ENCODE measurements at regions not wholly inside any gene's neighbourhood (a gene's known extent, or its start where the extent isn't known, plus 50 kb on each side); places are given as distances from the start of the nearest gene placed in this dataset.

- Histone ChIP-seq H2AFZ (ENCODE audit: low read depth, low read length) (no peak overlapping the region), H3K36me3 (ENCODE audit: insufficient read depth, low read length) (no peaks in the 10 kb centered on the region)
- TF ChIP-seq REST (IDR thresholded peaks at IDR 0.05; ENCODE audit: borderline replicate concordance): no peak
- no peak for TF ChIP-seq TAF1 (IDR thresholded peaks at IDR 0.05; ENCODE audit: low read depth)
- no peak for TF ChIP-seq EZH2 (IDR thresholded peaks at IDR 0.05; ENCODE audit: borderline replicate concordance, insufficient read depth, low read length, poor library complexity, severe bottlenecking)
- TF ChIP-seq CTCF (IDR thresholded peaks at IDR 0.05; ENCODE audit: poor library complexity, severe bottlenecking): no peak
- no peak for TF ChIP-seq RAD21 (conservative IDR thresholded peaks at IDR 0.05)
- TF ChIP-seq EP300 (conservative IDR thresholded peaks at IDR 0.05; ENCODE audit: poor library complexity, severe bottlenecking): no peak
- no peak for TF ChIP-seq SMC3 (conservative IDR thresholded peaks at IDR 0.05; ENCODE audit: poor library complexity)
- TF ChIP-seq POLR2AphosphoS5 (IDR thresholded peaks at IDR 0.05): no peak
- no peak for TF ChIP-seq MXI1 (conservative IDR thresholded peaks at IDR 0.05; ENCODE audit: poor library complexity, severe bottlenecking)
These were observed 968.1 kb downstream of the CDH11 start for GRCh38 chr16:64153718-64154117.

GRCh38 chr16:64151990-64152767, 969.7 kb downstream of the CDH11 start:
- Histone ChIP-seq H3F3A (ENCODE audit: insufficient read depth, low read length, poor library complexity, severe bottlenecking) (no peaks in the 10 kb centered on the region), H3K36me3 (ENCODE audit: insufficient read depth, low read length) (no peaks in the 10 kb centered on the region), H3K4me3 (ENCODE audit: low read length) (no peak overlapping the region), H3K27me3 (ENCODE audit: insufficient read depth, low read depth, low read length) (no peaks in the 10 kb centered on the region), H4K20me1 (ENCODE audit: insufficient read depth) (no peaks in the 10 kb centered on the region), H2AFZ (ENCODE audit: low read depth, low read length) (no peak overlapping the region), H3K9ac (ENCODE audit: low read length) (no peak overlapping the region), H3K9me2 (ENCODE audit: insufficient read depth, low read length) (no peaks in the 10 kb centered on the region), H3K79me2 (replicated peaks; ENCODE audit: insufficient read depth, low read length) (no peaks in the 10 kb centered on the region), H3K4me2 (ENCODE audit: low read length) (no peak overlapping the region), H3K9me3 (ENCODE audit: low read length) (no peaks in the 10 kb centered on the region), H3K27ac (ENCODE audit: low read length) (no peak overlapping the region)
- TF ChIP-seq REST (IDR thresholded peaks at IDR 0.05; ENCODE audit: borderline replicate concordance) (no peak), TAF1 (IDR thresholded peaks at IDR 0.05; ENCODE audit: low read depth) (no peak), POLR2AphosphoS5 (IDR thresholded peaks at IDR 0.05) (no peak), EZH2 (IDR thresholded peaks at IDR 0.05; ENCODE audit: borderline replicate concordance, insufficient read depth, low read length, poor library complexity, severe bottlenecking) (no peak), CTCF (IDR thresholded peaks at IDR 0.05; ENCODE audit: poor library complexity, severe bottlenecking) (no peak)

More at GRCh38 chr16:64153718-64154117, 968.1 kb downstream of the CDH11 start:
- Histone ChIP-seq H3K9me2 (ENCODE audit: insufficient read depth, low read length) (no peaks in the 10 kb centered on the region), H3K27ac (ENCODE audit: low read length) (no peak overlapping the region), H3K79me2 (replicated peaks; ENCODE audit: insufficient read depth, low read length) (no peaks in the 10 kb centered on the region), H3K9ac (ENCODE audit: low read length) (no peak overlapping the region), H3K9me3 (ENCODE audit: low read length) (no peaks in the 10 kb centered on the region), H3K4me3 (ENCODE audit: low read length) (no peak overlapping the region), H3K4me2 (ENCODE audit: low read length) (no peak overlapping the region), H3F3A (ENCODE audit: insufficient read depth, low read length, poor library complexity, severe bottlenecking) (no peaks in the 10 kb centered on the region), H4K20me1 (ENCODE audit: insufficient read depth) (no peaks in the 10 kb centered on the region), H3K27me3 (ENCODE audit: insufficient read depth, low read depth, low read length) (no peaks in the 10 kb centered on the region)
